SK-N-DZ (cell line): ENCODE measurements at regions not wholly inside any gene's neighbourhood (a gene's known extent, or its start where the extent isn't known, plus 50 kb on each side); places are given as distances from the start of the nearest gene placed in this dataset.
A peak's percentile ranks its signal among the peaks of the same experiment; 100 is the strongest.

Experiments
- DNase-seq: peaks from one replicate; pipeline ENCODE4 v3.0.0-alpha.2; 2015; ENCODE audit warnings: low spot score

GRCh38 chr5:8633259-8633658, 764.3 kb downstream of the MTRR start:
- no peak for DNase-seq

GRCh38 chr5:8633696-8634095, 764.7 kb downstream of the MTRR start:
- DNase-seq = no peak

GRCh38 chr5:8634219-8634618, 765.3 kb downstream of the MTRR start:
- DNase-seq = no peak

GRCh38 chr5:8641786-8642505, 773.0 kb downstream of the MTRR start:
- peak; percentile 12 for DNase-seq

GRCh38 chr5:8644377-8644776, 775.4 kb downstream of the MTRR start:
- no peak for DNase-seq

- no peak for DNase-seq
Measured at GRCh38 chr5:8647111-8647510, 778.2 kb downstream of the MTRR start.

GRCh38 chr5:8650186-8650585, 781.2 kb downstream of the MTRR start:
- DNase-seq = no peak

GRCh38 chr5:8660133-8660893, 791.4 kb downstream of the MTRR start:
- DNase-seq = no peak

GRCh38 chr5:8663374-8663773, 794.4 kb downstream of the MTRR start:
- DNase-seq = no peak

GRCh38 chr5:8675182-8675581, 806.2 kb downstream of the MTRR start:
- DNase-seq = no peak

- DNase-seq = no peak
Measured at GRCh38 chr5:8676695-8677094, 807.7 kb downstream of the MTRR start.

GRCh38 chr5:8682381-8682780, 813.4 kb downstream of the MTRR start:
- no peak for DNase-seq

- no peak for DNase-seq
Measured at GRCh38 chr5:8683496-8683895, 814.5 kb downstream of the MTRR start.

GRCh38 chr5:8685704-8686103, 816.8 kb downstream of the MTRR start:
- no peak for DNase-seq

GRCh38 chr5:8686707-8687106, 817.8 kb downstream of the MTRR start:
- DNase-seq = no peak

GRCh38 chr5:8689773-8690172, 820.8 kb downstream of the MTRR start:
- no peak for DNase-seq

GRCh38 chr5:8691221-8691620, 822.3 kb downstream of the MTRR start:
- DNase-seq = no peak

GRCh38 chr5:8693341-8693844, 824.4 kb downstream of the MTRR start:
- no peak for DNase-seq

- DNase-seq = no peak
Measured at GRCh38 chr5:8694545-8694944, 825.6 kb downstream of the MTRR start.

GRCh38 chr5:8695902-8696845, 827.2 kb downstream of the MTRR start:
- DNase-seq = no peak

GRCh38 chr5:8700222-8700621, 831.3 kb downstream of the MTRR start:
- no peak for DNase-seq

GRCh38 chr5:8700671-8701070, 831.7 kb downstream of the MTRR start:
- no peak for DNase-seq
